ENCODE measurements at regions not wholly inside any gene's neighbourhood (a gene's known extent, or its start where the extent isn't known, plus 50 kb on each side); places are given as distances from the start of the nearest gene placed in this dataset.

DNA sequence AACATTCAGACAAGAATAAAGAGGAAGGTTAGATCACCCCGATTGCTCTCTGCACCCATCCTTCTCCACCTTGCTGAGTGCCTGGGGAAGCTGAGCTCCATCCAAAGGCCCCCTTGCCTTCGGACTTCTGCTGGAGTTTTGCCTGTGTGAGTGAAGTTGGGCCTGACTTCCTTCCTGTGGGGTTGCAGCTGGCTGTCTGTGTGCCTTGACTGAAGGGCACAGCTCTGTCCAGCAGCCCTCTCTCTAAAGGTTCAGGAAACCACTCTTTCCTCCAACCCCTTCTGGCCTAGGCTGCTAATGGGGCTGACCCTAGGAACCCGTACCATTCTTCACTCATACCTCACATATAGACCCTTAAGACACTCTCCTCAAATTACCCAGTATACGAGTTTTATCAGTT lies 173.4 kb upstream of the HMCN1 start:
- H3K4me3 ChIP-seq (ENCODE audit: low read depth, low read length) = no peak overlapping the region
- H3K27me3 ChIP-seq (ENCODE audit: control insufficient read depth, insufficient read depth, low read length) = no peaks in the 10 kb centered on the region
- FAIRE-seq (no peak), DNase-seq (ENCODE audit: low read depth) (no peak)
- no peak for TF ChIP-seq CTCF (IDR thresholded peaks at IDR 0.05; ENCODE audit: insufficient read depth, low read length, severe bottlenecking)
- H3K36me3 ChIP-seq (ENCODE audit: control insufficient read depth, insufficient read depth, low read length) = no peaks in the 10 kb centered on the region

GRCh38 chr1:185559684-185560331 lies 174.4 kb upstream of the HMCN1 start:
- TF ChIP-seq CTCF (IDR thresholded peaks at IDR 0.05; ENCODE audit: insufficient read depth, low read length, severe bottlenecking) = peak; percentile 76
- no peaks in the 10 kb centered on the region for H3K27me3 ChIP-seq (ENCODE audit: control insufficient read depth, insufficient read depth, low read length)
- FAIRE-seq (no peak), DNase-seq (ENCODE audit: low read depth) (peak; percentile 69)
- no peak overlapping the region for H3K4me3 ChIP-seq (ENCODE audit: low read depth, low read length)
- H3K36me3 ChIP-seq (ENCODE audit: control insufficient read depth, insufficient read depth, low read length) = no peaks in the 10 kb centered on the region

DNA sequence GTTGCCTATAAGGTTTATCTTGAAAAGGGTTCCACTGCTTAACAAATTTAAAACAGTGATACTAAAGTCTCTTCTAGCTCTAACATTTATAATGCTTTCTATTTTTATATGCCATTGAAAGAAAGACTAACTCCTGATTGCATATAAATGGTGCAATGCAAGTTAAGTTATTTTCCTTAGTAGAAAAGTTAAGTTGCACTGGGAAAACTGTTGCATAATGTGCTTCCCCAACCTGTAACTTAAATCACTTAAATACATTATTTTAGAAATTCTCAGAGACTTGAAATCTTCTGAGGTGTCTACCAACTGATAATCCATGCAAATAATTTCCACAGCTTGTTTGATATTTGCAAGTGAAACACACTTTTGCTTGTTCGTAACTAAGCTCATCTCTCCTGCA lies 175.0 kb upstream of the HMCN1 start:
- H3K27me3 ChIP-seq (ENCODE audit: control insufficient read depth, insufficient read depth, low read length) = no peaks in the 10 kb centered on the region
- DNase-seq (ENCODE audit: low read depth) = no peak
- no peak for TF ChIP-seq CTCF (IDR thresholded peaks at IDR 0.05; ENCODE audit: insufficient read depth, low read length, severe bottlenecking)
- H3K36me3 ChIP-seq (ENCODE audit: control insufficient read depth, insufficient read depth, low read length) = no peaks in the 10 kb centered on the region
- FAIRE-seq = no peak
- no peak overlapping the region for H3K4me3 ChIP-seq (ENCODE audit: low read depth, low read length)

DNA sequence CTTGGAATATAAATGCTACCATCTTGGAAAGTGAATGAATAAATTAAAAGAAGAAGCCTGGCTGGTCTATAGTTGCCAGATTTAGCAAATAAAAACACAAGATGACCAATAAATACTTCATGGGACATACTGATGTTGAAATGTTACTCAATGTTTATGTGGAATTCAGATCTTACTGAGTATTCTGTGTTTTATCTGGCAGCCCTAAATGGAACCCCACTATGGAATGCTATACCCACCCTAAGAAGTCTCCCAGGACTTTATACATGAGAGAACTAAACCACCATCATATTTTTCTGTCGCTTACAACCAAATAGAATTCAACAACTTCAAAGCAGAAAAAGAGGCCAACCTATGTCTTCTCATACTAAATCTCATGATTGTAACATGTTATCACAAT lies 177.6 kb upstream of the HMCN1 start:
- Histone ChIP-seq H3K36me3 (ENCODE audit: control insufficient read depth, insufficient read depth, low read length) (no peaks in the 10 kb centered on the region), H3K4me3 (ENCODE audit: low read depth, low read length) (no peak overlapping the region), H3K27me3 (ENCODE audit: control insufficient read depth, insufficient read depth, low read length) (no peaks in the 10 kb centered on the region)
- DNase-seq (ENCODE audit: low read depth) (no peak), FAIRE-seq (no peak)
- TF ChIP-seq CTCF (IDR thresholded peaks at IDR 0.05; ENCODE audit: insufficient read depth, low read length, severe bottlenecking) = no peak

DNA sequence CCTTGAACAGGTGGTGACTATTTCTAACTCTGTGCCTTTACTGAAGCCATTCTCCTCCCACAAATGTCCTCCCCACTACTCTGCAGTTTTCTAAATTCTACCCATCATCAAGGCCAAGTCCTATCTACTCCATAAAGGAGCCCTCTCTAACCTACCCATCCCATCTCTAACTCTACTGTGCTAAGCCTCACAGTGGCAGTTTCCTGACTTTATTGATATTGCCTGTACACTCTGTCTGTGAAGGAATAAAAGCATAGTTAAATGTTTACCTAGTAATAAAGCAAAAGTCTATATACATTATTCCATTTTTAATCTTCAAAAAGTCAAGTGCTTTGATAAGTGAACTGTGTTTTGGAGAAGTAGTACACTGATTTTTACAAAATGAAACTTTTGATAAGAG lies 178.4 kb upstream of the HMCN1 start:
- DNase-seq (ENCODE audit: low read depth) (no peak), FAIRE-seq (no peak)
- Histone ChIP-seq H3K36me3 (ENCODE audit: control insufficient read depth, insufficient read depth, low read length) (no peaks in the 10 kb centered on the region), H3K4me3 (ENCODE audit: low read depth, low read length) (no peak overlapping the region), H3K27me3 (ENCODE audit: control insufficient read depth, insufficient read depth, low read length) (no peaks in the 10 kb centered on the region)
- TF ChIP-seq CTCF (IDR thresholded peaks at IDR 0.05; ENCODE audit: insufficient read depth, low read length, severe bottlenecking) = no peak

GRCh38 chr1:185551008-185551407 lies 183.2 kb upstream of the HMCN1 start:
- Histone ChIP-seq H3K27me3 (ENCODE audit: control insufficient read depth, insufficient read depth, low read length) (no peaks in the 10 kb centered on the region), H3K36me3 (ENCODE audit: control insufficient read depth, insufficient read depth, low read length) (no peaks in the 10 kb centered on the region), H3K4me3 (ENCODE audit: low read depth, low read length) (no peak overlapping the region)
- TF ChIP-seq CTCF (IDR thresholded peaks at IDR 0.05; ENCODE audit: insufficient read depth, low read length, severe bottlenecking) = no peak
- DNase-seq (ENCODE audit: low read depth) (no peak), FAIRE-seq (no peak)

All from bronchial epithelial cell (primary cell).